Ishikawa (cell line): ENCODE measurements at regions not wholly inside any gene's neighbourhood (a gene's known extent, or its start where the extent isn't known, plus 50 kb on each side); places are given as distances from the start of the nearest gene placed in this dataset.

Experiments used
- CEBPB ChIP-seq: IDR thresholded peaks from 2 replicates; pipeline ENCODE4 v1.6.1; 2012
- CREB1 ChIP-seq: IDR thresholded peaks from 2 replicates; pipeline ENCODE4 v1.6.1; 2012; ENCODE audit warnings: low read depth
- EGR1 ChIP-seq: IDR thresholded peaks from 2 replicates; pipeline ENCODE4 v1.6.1; 2012
- EP300 ChIP-seq: IDR thresholded peaks from 2 replicates; pipeline ENCODE4 v1.6.1; 2012; ENCODE audit warnings: borderline replicate concordance
- FOXM1 ChIP-seq: IDR thresholded peaks from 2 replicates; pipeline ENCODE4 v1.6.1; 2012; ENCODE audit warnings: low read depth, borderline replicate concordance
- MAX ChIP-seq: IDR thresholded peaks from 2 replicates; pipeline ENCODE4 v1.6.1; 2012
- NFIC ChIP-seq: IDR thresholded peaks from 2 replicates; pipeline ENCODE4 v1.6.1; 2012
- RAD21 ChIP-seq: IDR thresholded peaks from 2 replicates; pipeline ENCODE4 v1.6.1; 2012; ENCODE audit warnings: low read depth
- REST ChIP-seq: IDR thresholded peaks from 2 replicates; pipeline ENCODE4 v1.6.1; 2012; ENCODE audit warnings: low read depth, mild to moderate bottlenecking
- TAF1 ChIP-seq: IDR thresholded peaks from 2 replicates; pipeline ENCODE4 v1.6.1; 2012; ENCODE audit warnings: low read depth, mild to moderate bottlenecking
- TCF12 ChIP-seq: IDR thresholded peaks from 2 replicates; pipeline ENCODE4 v1.6.1; 2012; ENCODE audit warnings: low read depth
- TEAD4 ChIP-seq: IDR thresholded peaks from 2 replicates; pipeline ENCODE4 v1.6.1; 2012
- USF1 ChIP-seq: IDR thresholded peaks from 2 replicates; pipeline ENCODE4 v1.6.1; 2012
- YY1 ChIP-seq: IDR thresholded peaks from 2 replicates; pipeline ENCODE4 v1.6.1; 2012; ENCODE audit warnings: low read depth
- ZBTB7A ChIP-seq: IDR thresholded peaks from 2 replicates; pipeline ENCODE4 v1.6.1; 2012; ENCODE audit warnings: low read depth

GRCh38 chr11:8809241-8809938 lies 101.6 kb upstream of the AKIP1 start:
- no peak for TF ChIP-seq USF1
- TF ChIP-seq MAX: no peak
- TF ChIP-seq CEBPB: no peak
- TF ChIP-seq FOXM1: no peak
- no peak for TF ChIP-seq NFIC
- TF ChIP-seq REST: no peak
- TF ChIP-seq TEAD4: no peak
- no peak for TF ChIP-seq EGR1
- TF ChIP-seq RAD21: no peak
- no peak for TF ChIP-seq CREB1
- TF ChIP-seq TCF12: no peak
- TF ChIP-seq YY1: no peak
- no peak for TF ChIP-seq ZBTB7A
- no peak for TF ChIP-seq TAF1
- TF ChIP-seq EP300: no peak

- no peak for TF ChIP-seq MAX
- no peak for TF ChIP-seq RAD21
- no peak for TF ChIP-seq REST
Measured at GRCh38 chr11:8809939-8810539, 101.0 kb upstream of the AKIP1 start.

- TF ChIP-seq TEAD4: no peak
- no peak for TF ChIP-seq YY1
- TF ChIP-seq NFIC: no peak
- no peak for TF ChIP-seq EGR1
- no peak for TF ChIP-seq REST
- TF ChIP-seq EP300: no peak
- no peak for TF ChIP-seq RAD21
- TF ChIP-seq TCF12: no peak
- no peak for TF ChIP-seq USF1
- no peak for TF ChIP-seq TAF1
- no peak for TF ChIP-seq ZBTB7A
- no peak for TF ChIP-seq CREB1
- TF ChIP-seq CEBPB: no peak
- no peak for TF ChIP-seq MAX
- no peak for TF ChIP-seq FOXM1
Measured at GRCh38 chr11:8810540-8811301, 100.3 kb upstream of the AKIP1 start.

- TF ChIP-seq EP300 (no peak), FOXM1 (no peak), RAD21 (no peak), TEAD4 (no peak), ZBTB7A (no peak), EGR1 (no peak), CEBPB (no peak), TAF1 (no peak)
Measured at GRCh38 chr11:8811571-8811970, 99.4 kb upstream of the AKIP1 start.
